BJ (cell line): ENCODE measurements at regions not wholly inside any gene's neighbourhood (a gene's known extent, or its start where the extent isn't known, plus 50 kb on each side); places are given as distances from the start of the nearest gene placed in this dataset.

Source experiments
- CTCF ChIA-PET: fragments of 350-600 bp; formaldehyde crosslinking; extraction: SDS; loops from one replicate; lab custom pipeline; 2021; ENCODE audit warnings: antibody characterized with exemption, inconsistent platforms; lab: Yijun Ruan, JAX
- POLR2A ChIA-PET: fragments of 300-600 bp; sonication (Branson Sonifier 250); formaldehyde crosslinking; extraction: SDS; loops from one replicate; lab custom pipeline; 2021; ENCODE audit warnings: antibody characterized with exemption; lab: Charles Lee
- DNase-seq: peaks from one replicate; pipeline ENCODE4 v3.0.0-alpha.2; 2011; ENCODE audit warnings: low read depth
- H3K27me3 ChIP-seq: 2 replicates; pipeline ENCODE4 v1.6.0; 2011; ENCODE audit warnings: low read length; ENCODE audit not compliant: control insufficient read depth, insufficient read depth
- H3K36me3 ChIP-seq: 2 replicates; pipeline ENCODE4 v1.5.1; 2011; ENCODE audit warnings: low read length; ENCODE audit not compliant: control insufficient read depth, insufficient read depth
- H3K4me3 ChIP-seq: 2 replicates; pipeline ENCODE4 v1.5.1; 2011; ENCODE audit warnings: low read depth, mild to moderate bottlenecking, control low read depth, low read length
- CTCF ChIP-seq: IDR thresholded peaks from 2 replicates; pipeline ENCODE4 v1.5.1; 2011; ENCODE audit warnings: low read depth, mild to moderate bottlenecking, control low read depth, inconsistent platforms, low read length, moderate library complexity; ENCODE audit not compliant: insufficient read depth

GRCh38 chr2:226208726-226209125 is 590.9 kb downstream of the IRS1 start:
- ChIA-PET POLR2A (no interaction called here), CTCF (no interaction called here)
- no peak for TF ChIP-seq CTCF
- Histone ChIP-seq H3K4me3 (no peak overlapping the region), H3K36me3 (no peaks in the 10 kb centered on the region), H3K27me3 (no peaks in the 10 kb centered on the region)
- DNase-seq = no peak

- DNase-seq = no peak
- CTCF ChIA-PET = no interaction called here
- Histone ChIP-seq H3K36me3 (no peaks in the 10 kb centered on the region), H3K27me3 (no peaks in the 10 kb centered on the region), H3K4me3 (no peak overlapping the region)
- no peak for TF ChIP-seq CTCF
- POLR2A ChIA-PET = no interaction called here
These were observed 591.9 kb downstream of the IRS1 start for GRCh38 chr2:226207671-226208070.

GRCh38 chr2:226199555-226199954 is 600.1 kb downstream of the IRS1 start:
- DNase-seq = no peak
- H3K27me3 ChIP-seq = no peaks in the 10 kb centered on the region
- TF ChIP-seq CTCF = no peak
- ChIA-PET CTCF (no interaction called here), POLR2A (no interaction called here)
- H3K36me3 ChIP-seq = no peaks in the 10 kb centered on the region
- no peak overlapping the region for H3K4me3 ChIP-seq

GRCh38 chr2:226198956-226199355 is 600.7 kb downstream of the IRS1 start:
- ChIA-PET POLR2A (no interaction called here), CTCF (no interaction called here)
- TF ChIP-seq CTCF = no peak
- no peak for DNase-seq
- no peak overlapping the region for H3K4me3 ChIP-seq
- H3K27me3 ChIP-seq = no peaks in the 10 kb centered on the region
- H3K36me3 ChIP-seq = no peaks in the 10 kb centered on the region

- no peaks in the 10 kb centered on the region for H3K36me3 ChIP-seq
These were observed 609.0 kb downstream of the IRS1 start for GRCh38 chr2:226190479-226191252.

More at GRCh38 chr2:226190479-226191252, 609.0 kb downstream of the IRS1 start:
- Histone ChIP-seq H3K4me3 (no peak overlapping the region), H3K27me3 (no peaks in the 10 kb centered on the region)
- DNase-seq = no peak
- ChIA-PET CTCF (interaction anchor here (1.0 kb wide), 1 partner anchor 610 kb away, joined by 3 read pairs; no protein-coding TSS in a partner anchor), POLR2A (no interaction called here)
- TF ChIP-seq CTCF = no peak
